DOHH2 (cell line): ENCODE measurements at regions not wholly inside any gene's neighbourhood (a gene's known extent, or its start where the extent isn't known, plus 50 kb on each side); places are given as distances from the start of the nearest gene placed in this dataset.

ENCODE experiments used
- H3F3A ChIP-seq: fragments of 200-600 bp; sonication (generic), shearing (Covaris generic); 2 replicates; pipeline ENCODE4 v1.6.0; 2016; ENCODE audit warnings: antibody characterized with exemption, mild to moderate bottlenecking; ENCODE audit not compliant: control insufficient read depth, insufficient read depth
- H3K27ac ChIP-seq: fragments of 200-600 bp; sonication (generic); 2 replicates; pipeline ENCODE4 v1.5.1; 2014; ENCODE audit warnings: low read depth, mild to moderate bottlenecking, low read length, moderate library complexity
- H3K27me3 ChIP-seq: fragments of 200-600 bp; sonication (generic); 2 replicates; pipeline ENCODE4 v1.6.1; 2014; ENCODE audit warnings: mild to moderate bottlenecking, low read length, mixed read lengths; ENCODE audit not compliant: control insufficient read depth
- H3K36me3 ChIP-seq: fragments of 200-600 bp; sonication (generic); 2 replicates; pipeline ENCODE4 v1.6.1; 2014; ENCODE audit warnings: mild to moderate bottlenecking, low read length, moderate library complexity, mixed read lengths; ENCODE audit not compliant: control insufficient read depth
- H3K4me1 ChIP-seq: fragments of 200-600 bp; sonication (generic); 2 replicates; pipeline ENCODE4 v1.6.1; 2014; ENCODE audit warnings: mild to moderate bottlenecking, low read length, mixed read lengths; ENCODE audit not compliant: control insufficient read depth
- H3K4me2 ChIP-seq: fragments of 200-600 bp; sonication (generic); 2 replicates; pipeline ENCODE4 v1.6.0; 2014; ENCODE audit warnings: mild to moderate bottlenecking, low read length, moderate library complexity
- H3K4me3 ChIP-seq: fragments of 200-600 bp; sonication (generic); 2 replicates; pipeline ENCODE4 v1.5.1; 2014; ENCODE audit warnings: mild to moderate bottlenecking, low read length, mixed read lengths
- H3K79me2 ChIP-seq: fragments of 200-600 bp; sonication (generic); 2 replicates; pipeline ENCODE4 v1.6.1; 2014; ENCODE audit warnings: mild to moderate bottlenecking, low read length, mixed read lengths; ENCODE audit not compliant: control insufficient read depth
- H3K9me2 ChIP-seq: fragments of 200-600 bp; sonication (generic); replicated peaks from 2 replicates; pipeline ENCODE4 v1.6.1; 2014; ENCODE audit warnings: mild to moderate bottlenecking, low read length, mixed read lengths; ENCODE audit not compliant: control insufficient read depth
- H3K9me3 ChIP-seq: fragments of 200-600 bp; sonication (generic); 2 replicates; pipeline ENCODE4 v1.6.1; 2014; ENCODE audit warnings: antibody characterized with exemption, low read length, mixed read lengths; ENCODE audit not compliant: control insufficient read depth, insufficient read depth
- H4K20me1 ChIP-seq: fragments of 200-600 bp; sonication (generic); 2 replicates; pipeline ENCODE4 v1.6.0; 2014; ENCODE audit warnings: low read depth, mild to moderate bottlenecking, antibody characterized with exemption, low read length, moderate library complexity; ENCODE audit not compliant: control insufficient read depth, insufficient read depth
- EZH2phosphoT487 ChIP-seq: fragments of 200-600 bp; sonication (generic); IDR thresholded peaks from 2 replicates; pipeline ENCODE4 v1.6.1; 2017; ENCODE audit warnings: borderline replicate concordance, mild to moderate bottlenecking, antibody characterized with exemption, low read length, moderate library complexity, mixed read lengths
- TF ChIP-seq, protein P1 (sequence below): fragments of 200-600 bp; sonication (generic); IDR thresholded peaks from one replicate; pipeline ENCODE4 v1.5.1; 2014; ENCODE audit warnings: antibody characterized with exemption, mild to moderate bottlenecking, low read depth, low read length; ENCODE audit not compliant: poor library complexity, severe bottlenecking

DNA sequence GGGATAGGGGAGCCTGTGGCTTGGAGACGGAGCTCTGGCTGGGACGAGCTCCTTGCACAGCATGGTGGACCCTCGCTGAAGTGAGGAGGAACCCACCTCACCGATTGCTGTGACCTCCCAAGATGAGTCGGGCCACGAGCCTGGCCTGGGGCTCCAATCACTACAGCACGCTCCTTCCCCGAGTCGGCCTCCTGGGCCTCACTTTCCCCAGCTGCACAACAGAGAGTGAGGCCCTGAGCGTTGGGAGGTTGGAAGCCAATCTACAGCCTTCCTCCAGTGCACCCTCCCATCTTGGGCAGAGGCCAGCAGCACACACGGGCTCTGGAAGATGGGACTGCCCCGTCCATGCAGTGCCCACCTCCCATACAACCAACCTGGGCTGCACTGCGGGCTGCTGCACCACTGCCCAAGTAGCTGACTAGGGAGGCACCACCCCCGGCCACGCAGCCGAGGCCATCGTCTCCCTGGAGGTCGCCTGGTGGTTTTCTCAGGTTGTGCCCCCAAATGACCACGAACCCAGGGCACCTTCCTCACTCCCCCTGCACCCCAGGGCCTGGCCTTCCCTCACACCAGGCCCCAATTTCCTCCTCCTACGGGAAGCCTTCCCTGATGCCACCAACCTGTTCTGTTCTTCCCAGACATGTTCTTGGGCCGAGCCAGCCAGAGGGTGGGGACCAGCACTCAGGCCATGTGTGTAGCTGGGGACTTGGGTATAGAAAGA, 152.3 kb upstream of the C14orf180 start:
- Histone ChIP-seq H3K27me3 (no peaks in the 10 kb centered on the region), H3K36me3 (no peaks in the 10 kb centered on the region), H3K79me2 (no peaks in the 10 kb centered on the region), H3K4me2 (no peak overlapping the region), H3F3A (no peaks in the 10 kb centered on the region), H3K4me1 (no peaks in the 10 kb centered on the region), H3K4me3 (no peak overlapping the region), H4K20me1 (no peaks in the 10 kb centered on the region), H3K9me2 (no peaks in the 10 kb centered on the region), H3K9me3 (no peaks in the 10 kb centered on the region), H3K27ac (no peak overlapping the region)
- TF ChIP-seq, protein P1, sequence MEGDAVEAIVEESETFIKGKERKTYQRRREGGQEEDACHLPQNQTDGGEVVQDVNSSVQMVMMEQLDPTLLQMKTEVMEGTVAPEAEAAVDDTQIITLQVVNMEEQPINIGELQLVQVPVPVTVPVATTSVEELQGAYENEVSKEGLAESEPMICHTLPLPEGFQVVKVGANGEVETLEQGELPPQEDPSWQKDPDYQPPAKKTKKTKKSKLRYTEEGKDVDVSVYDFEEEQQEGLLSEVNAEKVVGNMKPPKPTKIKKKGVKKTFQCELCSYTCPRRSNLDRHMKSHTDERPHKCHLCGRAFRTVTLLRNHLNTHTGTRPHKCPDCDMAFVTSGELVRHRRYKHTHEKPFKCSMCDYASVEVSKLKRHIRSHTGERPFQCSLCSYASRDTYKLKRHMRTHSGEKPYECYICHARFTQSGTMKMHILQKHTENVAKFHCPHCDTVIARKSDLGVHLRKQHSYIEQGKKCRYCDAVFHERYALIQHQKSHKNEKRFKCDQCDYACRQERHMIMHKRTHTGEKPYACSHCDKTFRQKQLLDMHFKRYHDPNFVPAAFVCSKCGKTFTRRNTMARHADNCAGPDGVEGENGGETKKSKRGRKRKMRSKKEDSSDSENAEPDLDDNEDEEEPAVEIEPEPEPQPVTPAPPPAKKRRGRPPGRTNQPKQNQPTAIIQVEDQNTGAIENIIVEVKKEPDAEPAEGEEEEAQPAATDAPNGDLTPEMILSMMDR, result no peak
- TF ChIP-seq EZH2phosphoT487, result no peak

DNA sequence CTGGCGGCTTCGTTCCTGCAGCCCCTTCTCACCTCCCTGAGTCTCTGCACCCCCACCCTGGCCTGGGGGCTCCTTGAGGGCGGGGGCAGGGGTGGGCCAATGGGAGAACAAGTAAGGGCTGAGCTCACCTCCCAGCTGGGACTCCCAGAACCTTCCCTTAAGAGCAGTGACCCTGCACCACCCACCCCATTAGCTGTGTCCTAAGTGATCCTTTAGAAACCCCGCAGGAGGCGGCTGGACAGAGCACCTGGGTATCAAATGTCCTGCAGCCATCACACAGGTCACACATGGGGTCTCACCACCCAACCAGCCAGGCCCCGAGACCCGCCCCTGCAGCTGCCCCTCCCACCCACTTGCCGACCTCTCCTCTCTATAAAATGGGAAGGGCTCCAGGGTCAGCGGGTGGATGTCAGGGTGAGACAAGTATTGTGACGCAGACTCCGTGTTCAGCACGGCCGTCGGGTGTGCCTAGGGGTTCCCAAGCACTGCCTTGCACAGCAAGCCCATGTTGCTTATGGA, 151.2 kb upstream of the C14orf180 start:
- Histone ChIP-seq H3K36me3 (no peaks in the 10 kb centered on the region), H3K9me3 (no peaks in the 10 kb centered on the region), H3K9me2 (no peaks in the 10 kb centered on the region), H3K79me2 (no peaks in the 10 kb centered on the region), H3K4me2 (no peak overlapping the region), H4K20me1 (no peaks in the 10 kb centered on the region), H3K27ac (no peak overlapping the region), H3K4me3 (no peak overlapping the region), H3K27me3 (no peaks in the 10 kb centered on the region), H3F3A (no peaks in the 10 kb centered on the region), H3K4me1 (no peaks in the 10 kb centered on the region)
- TF ChIP-seq, protein P1, result no peak
- no peak for TF ChIP-seq EZH2phosphoT487

DNA sequence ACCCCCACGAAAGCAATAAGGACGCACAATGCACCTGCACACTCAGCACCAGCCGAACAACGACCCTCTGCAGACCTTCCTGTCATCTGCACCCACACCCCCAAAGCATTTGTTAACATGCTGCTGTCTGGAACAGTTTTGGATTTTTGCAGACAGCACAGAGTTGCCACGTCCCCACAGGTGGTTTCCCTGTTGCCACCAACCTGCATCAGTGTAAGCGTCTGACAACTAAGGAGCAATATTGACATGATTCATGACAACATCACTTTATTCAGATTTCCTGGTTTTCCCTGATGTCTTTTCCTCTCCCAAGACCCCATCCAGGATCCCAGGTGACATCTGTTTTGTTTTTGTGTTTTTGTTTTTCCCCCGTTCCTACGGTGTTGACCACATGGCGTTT, 150.7 kb upstream of the C14orf180 start:
- TF ChIP-seq, protein P1, result no peak
- TF ChIP-seq EZH2phosphoT487, result no peak
- Histone ChIP-seq H3K27ac (no peak overlapping the region), H3K4me3 (no peak overlapping the region), H3K27me3 (no peaks in the 10 kb centered on the region), H3F3A (no peaks in the 10 kb centered on the region), H3K9me3 (no peaks in the 10 kb centered on the region), H3K36me3 (no peaks in the 10 kb centered on the region), H3K9me2 (no peaks in the 10 kb centered on the region), H3K4me2 (no peak overlapping the region), H3K4me1 (no peaks in the 10 kb centered on the region), H3K79me2 (no peaks in the 10 kb centered on the region), H4K20me1 (no peaks in the 10 kb centered on the region)
